ENCODE measurements at regions not wholly inside any gene's neighbourhood (a gene's known extent, or its start where the extent isn't known, plus 50 kb on each side); places are given as distances from the start of the nearest gene placed in this dataset.

- Histone ChIP-seq H2BK15ac (ENCODE audit: low read length) (no peak overlapping the region), H2BK20ac (ENCODE audit: low read length) (no peak overlapping the region), H3K4me3 (ENCODE audit: extremely low read depth in 1 of 4, insufficient read depth in 2 of 4, low read depth in 3 of 4, low read length in 4 of 4) (no peak overlapping the region), H3K36me3 (ENCODE audit: control insufficient read depth in 2 of 4, insufficient read depth in 4 of 4, low read length in 3 of 4) (no peaks in the 10 kb centered on the region), H2AK5ac (ENCODE audit: low read depth, low read length) (no peak overlapping the region), H3K79me2 (ENCODE audit: control insufficient read depth in 1 of 2, insufficient read depth in 2 of 2, low read length in 2 of 2) (no peaks in the 10 kb centered on the region), H3K9ac (replicated peaks in 1 of 4; ENCODE audit: extremely low read depth in 1 of 4, low read depth in 3 of 4, low read length in 3 of 4) (no peak overlapping the region), H2BK5ac (ENCODE audit: low read depth, low read length) (no peak overlapping the region), H3K23me2 (ENCODE audit: low read depth, low read length) (no peaks in the 10 kb centered on the region), H3K79me1 (ENCODE audit: low read depth, low read length) (no peaks in the 10 kb centered on the region), H3K27me3 (replicated peaks in 1 of 4; ENCODE audit: control insufficient read depth in 3 of 4, extremely low read depth in 1 of 4, insufficient read depth in 3 of 4, low read length in 3 of 4) (no peaks in the 10 kb centered on the region), H3K18ac (ENCODE audit: extremely low read depth, low read length) (no peak overlapping the region), H4K8ac (ENCODE audit: extremely low read depth, insufficient read depth, low read length) (no peak overlapping the region), H4K20me1 (replicated peaks in 1 of 2; ENCODE audit: control insufficient read depth in 1 of 2, insufficient read depth in 2 of 2, low read length in 2 of 2) (no peaks in the 10 kb centered on the region), H3K56ac (replicated peaks; ENCODE audit: insufficient read length, low read depth, low read length) (no peak overlapping the region), H3K4me2 (ENCODE audit: insufficient read depth in 1 of 2, low read depth in 2 of 2, low read length in 2 of 2) (no peak overlapping the region), H2BK12ac (ENCODE audit: low read depth, low read length) (no peak overlapping the region), H3K4ac (replicated peaks; ENCODE audit: insufficient read length, low read depth, low read length) (no peak overlapping the region), H3K14ac (ENCODE audit: insufficient read length) (no peak overlapping the region), H2AFZ (ENCODE audit: low read length) (no peak overlapping the region), H4K5ac (ENCODE audit: insufficient read length, low read depth, low read length) (no peak overlapping the region), H3K27ac (ENCODE audit: low read depth, low read length) (no peak overlapping the region), H3K9me3 (ENCODE audit: insufficient read depth in 2 of 2, low read depth in 1 of 2, low read length in 1 of 2) (peaks cover 2 to 9% of the 10 kb centered on the region in 2 experiments; a peak in 3 of 4 replicates), H3K23ac (ENCODE audit: insufficient read length) (no peak overlapping the region), H2BK120ac (replicated peaks; ENCODE audit: low read depth, low read length) (no peak overlapping the region), H4K91ac (replicated peaks; ENCODE audit: insufficient read length, low read length) (no peak overlapping the region), H3K4me1 (replicated peaks in 1 of 4; ENCODE audit: control insufficient read depth in 3 of 4, insufficient read depth in 4 of 4, low read length in 3 of 4) (no peaks in the 10 kb centered on the region)
- CTCF ChIA-PET (ENCODE audit: partially characterized antibody), result no interaction called here
- DNase-seq (ENCODE audit: low read depth in 1 of 2, low spot score in 2 of 2) (no peak), FAIRE-seq (no peak)
- WGBS, 2 experiments (ENCODE audit: extremely low coverage in 1 of 2, insufficient coverage in 1 of 2, insufficient read length in 1 of 2, insufficient replicate concordance in 2 of 2, low coverage in 1 of 2, low lambda C conversion rate in 2 of 2, missing lambda C conversion rate in 1 of 2), result 97% methylated on average over 6 of the region's 6 CpGs; no CpG with 5 or more reads in 1 of the 2 experiments
- POLR2A ChIA-PET (ENCODE audit: partially characterized antibody), result no interaction called here
- no peak for TF ChIP-seq MAFK (IDR thresholded peaks at IDR 0.05; ENCODE audit: low read depth, low read length)
- no peak for TF ChIP-seq CHD2 (IDR thresholded peaks at IDR 0.05; ENCODE audit: low read length)
- TF ChIP-seq CEBPB (IDR thresholded peaks at IDR 0.05; ENCODE audit: low read depth, low read length), result no peak
- no peak for TF ChIP-seq POLR2A (IDR thresholded peaks at IDR 0.05; ENCODE audit: control extremely low read depth in 1 of 2, low read depth in 2 of 2, low read length in 2 of 2)
- no peak for TF ChIP-seq SIX5 (IDR thresholded peaks at IDR 0.05; ENCODE audit: low read depth, low read length)
- no peak for TF ChIP-seq CREB1 (IDR thresholded peaks at IDR 0.05)
- no peak for TF ChIP-seq KDM4A (IDR thresholded peaks at IDR 0.05; ENCODE audit: low read depth, low read length, severe bottlenecking)
- no peak for TF ChIP-seq SIRT6 (IDR thresholded peaks at IDR 0.05; ENCODE audit: low read length)
- TF ChIP-seq CTCF (IDR thresholded peaks at IDR 0.05; ENCODE audit: control extremely low read depth in 1 of 3, insufficient read depth in 1 of 3, low read depth in 1 of 3, low read length in 3 of 3), result no peak
- TF ChIP-seq RNF2 (IDR thresholded peaks at IDR 0.05; ENCODE audit: borderline replicate concordance, low read depth, low read length, missing control alignments, poor library complexity, severe bottlenecking), result no peak
- TF ChIP-seq TAF7 (optimal IDR thresholded peaks at IDR 0.05; ENCODE audit: borderline replicate concordance, low read depth, low read length), result no peak
- TF ChIP-seq ATF3 (IDR thresholded peaks at IDR 0.05; ENCODE audit: insufficient read depth, low read depth, low read length), result no peak
- no peak for TF ChIP-seq NRF1 (IDR thresholded peaks at IDR 0.05; ENCODE audit: low read depth, low read length)
These were observed 594.0 kb downstream of the NTRK3 start for GRCh38 chr15:87662575-87662974.
